ENCODE measurements at regions not wholly inside any gene's neighbourhood (a gene's known extent, or its start where the extent isn't known, plus 50 kb on each side); places are given as distances from the start of the nearest gene placed in this dataset.
"Not testable (repeated sequence)": the region's sequence is repeated elsewhere in the genome, so short reads cannot be mapped to it uniquely, and the experiment has no call there.

DNA sequence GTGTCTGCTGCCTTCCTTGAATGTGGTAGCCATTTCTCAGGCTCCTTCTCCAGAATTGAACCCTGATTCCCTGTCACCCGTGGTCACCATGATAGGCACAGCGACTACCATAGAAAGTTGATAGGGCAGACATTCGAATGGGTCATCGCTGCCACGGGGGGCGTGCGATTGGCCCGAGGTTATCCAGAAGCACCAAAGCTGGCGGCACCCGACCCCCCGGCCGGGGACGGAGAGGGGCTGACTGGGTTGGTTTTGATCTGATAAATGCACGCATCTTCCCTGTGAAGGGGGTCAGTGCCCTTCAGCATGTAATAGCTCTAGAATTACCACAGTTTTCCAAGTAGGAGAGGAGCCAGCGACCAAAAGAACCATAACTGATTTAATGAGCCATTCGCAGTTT is 94.0 kb upstream of the ANKRD30BL start:
- H3K9me3 Mint-ChIP-seq = peaks cover 7% of the 10 kb centered on the region
- no peak for ATAC-seq (ENCODE audit: low read depth)
- intact Hi-C loops (cut with micrococcal nuclease) = no loop called here
- H3K27me3 Mint-ChIP-seq = peaks cover 8% of the 10 kb centered on the region
- H3K4me1 Mint-ChIP-seq = no peaks in the 10 kb centered on the region
- DNase-seq = no peak
- CTCF ChIA-PET = no interaction called here
- TF ChIP-seq CTCF (IDR thresholded peaks at IDR 0.05) = no peak
- no peak overlapping the region for H3K27ac Mint-ChIP-seq
- POLR2A ChIA-PET = no interaction called here
- no peak overlapping the region for H3K4me3 Mint-ChIP-seq
- no peaks in the 10 kb centered on the region for H3K36me3 Mint-ChIP-seq (ENCODE audit: low read depth)

- Mint-ChIP-seq H3K4me1 (no peaks in the 10 kb centered on the region), H3K4me3 (no peak overlapping the region), H3K9me3 (peaks cover 7% of the 10 kb centered on the region), H3K27me3 (peaks cover 8% of the 10 kb centered on the region), H3K36me3 (ENCODE audit: low read depth) (no peaks in the 10 kb centered on the region), H3K27ac (no peak overlapping the region)
- CTCF ChIA-PET = no interaction called here
- ATAC-seq (ENCODE audit: low read depth) (no peak), DNase-seq (no peak)
- POLR2A ChIA-PET = no interaction called here
- TF ChIP-seq CTCF (IDR thresholded peaks at IDR 0.05) = no peak
- intact Hi-C loops (cut with micrococcal nuclease) = no loop called here
These were observed 94.6 kb upstream of the ANKRD30BL start for GRCh38 chr2:132256251-132256902.

GRCh38 chr2:132256903-132257300 is 95.2 kb upstream of the ANKRD30BL start:
- intact Hi-C loops (cut with micrococcal nuclease); H3K4me3 Mint-ChIP-seq; DNase-seq; H3K4me1 Mint-ChIP-seq; H3K27me3 Mint-ChIP-seq; H3K9me3 Mint-ChIP-seq; H3K36me3 Mint-ChIP-seq (ENCODE audit: low read depth); H3K27ac Mint-ChIP-seq; ATAC-seq (ENCODE audit: low read depth); CTCF ChIA-PET; POLR2A ChIA-PET: not testable (repeated sequence)

DNA sequence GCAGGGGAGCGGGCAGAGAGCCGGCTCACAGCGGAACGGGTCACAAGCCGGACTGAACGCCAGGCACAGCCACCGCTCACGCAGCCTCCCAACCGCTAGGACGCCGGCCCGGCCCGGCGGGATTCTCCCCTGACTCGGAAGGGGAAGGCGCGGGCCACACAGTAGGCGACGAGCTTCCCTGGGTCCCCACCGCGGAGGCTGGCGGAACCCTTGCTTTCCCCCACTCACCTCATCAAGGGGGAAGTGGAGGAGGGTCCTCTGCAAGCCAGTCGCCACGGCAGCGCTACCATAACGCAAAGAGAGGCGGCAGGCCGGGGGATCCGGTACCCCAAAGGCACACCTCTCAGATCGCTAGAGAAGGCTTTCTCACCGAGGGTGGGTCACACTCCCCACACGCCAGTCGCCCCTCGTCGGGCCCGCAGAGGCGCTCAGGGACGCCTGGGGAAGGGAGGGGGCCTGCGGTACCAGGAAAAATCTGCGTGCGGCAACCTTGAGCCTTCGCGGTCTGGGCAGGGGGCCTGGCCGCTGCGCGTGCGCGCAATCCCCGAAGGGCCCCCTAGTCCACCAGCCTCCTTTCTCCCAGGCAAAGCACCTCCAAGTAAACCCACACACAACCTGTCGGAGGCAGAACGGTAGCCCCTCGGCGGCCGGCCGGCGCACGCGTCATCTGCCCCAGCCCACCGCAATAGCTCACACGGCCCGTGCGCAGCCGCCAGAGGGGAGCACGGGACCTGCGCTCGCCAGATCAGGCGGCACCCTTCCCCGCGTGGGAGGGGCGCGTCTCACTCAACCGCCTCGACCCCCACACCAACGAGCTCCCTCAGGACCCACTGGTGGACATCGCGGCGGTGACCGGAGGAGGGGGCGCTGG is 95.8 kb upstream of the ANKRD30BL start:
- CTCF ChIA-PET; ATAC-seq (ENCODE audit: low read depth); H3K9me3 Mint-ChIP-seq; H3K4me3 Mint-ChIP-seq; H3K4me1 Mint-ChIP-seq; DNase-seq; H3K27me3 Mint-ChIP-seq; POLR2A ChIA-PET; H3K27ac Mint-ChIP-seq; H3K36me3 Mint-ChIP-seq (ENCODE audit: low read depth); intact Hi-C loops (cut with micrococcal nuclease): not testable (repeated sequence)

GRCh38 chr2:132259276-132259675 is 97.5 kb upstream of the ANKRD30BL start:
- ATAC-seq (ENCODE audit: low read depth); intact Hi-C loops (cut with micrococcal nuclease); DNase-seq; H3K27me3 Mint-ChIP-seq; H3K9me3 Mint-ChIP-seq; CTCF ChIA-PET; POLR2A ChIA-PET; H3K36me3 Mint-ChIP-seq (ENCODE audit: low read depth); H3K4me3 Mint-ChIP-seq; H3K4me1 Mint-ChIP-seq; H3K27ac Mint-ChIP-seq: not testable (repeated sequence)

DNA sequence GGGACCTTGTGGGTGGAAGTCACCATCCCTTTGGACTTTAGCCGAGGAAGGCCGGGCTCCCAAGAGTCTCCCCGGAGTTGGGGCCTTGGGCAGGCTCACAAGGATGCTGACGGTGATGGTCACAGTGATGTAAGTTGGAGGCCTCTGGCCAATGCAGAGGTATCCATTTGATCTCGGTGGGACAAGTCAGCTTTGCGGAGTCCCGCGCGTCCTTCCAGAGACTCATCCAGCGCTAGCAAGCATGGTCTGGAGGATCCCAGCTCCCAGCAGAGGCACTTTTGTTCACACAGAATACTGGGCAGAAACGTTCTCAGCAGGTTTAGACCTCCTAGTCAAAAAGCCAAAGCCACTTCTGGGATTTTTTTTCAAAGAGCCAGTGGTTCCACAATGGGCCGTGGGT is 103.8 kb upstream of the ANKRD30BL start:
- DNase-seq; H3K4me1 Mint-ChIP-seq; POLR2A ChIA-PET; H3K27me3 Mint-ChIP-seq; CTCF ChIA-PET; ATAC-seq (ENCODE audit: low read depth); H3K36me3 Mint-ChIP-seq (ENCODE audit: low read depth); H3K4me3 Mint-ChIP-seq; H3K27ac Mint-ChIP-seq; H3K9me3 Mint-ChIP-seq: not testable (repeated sequence)
- intact Hi-C loops (cut with micrococcal nuclease) = loop anchor here (5.0 to 10.0 kb wide), 2 partner anchors 909 to 1577 kb away; no protein-coding TSS in a partner anchor

- no peak overlapping the region for H3K4me3 Mint-ChIP-seq
- no peak for DNase-seq
- no peaks in the 10 kb centered on the region for H3K9me3 Mint-ChIP-seq
- POLR2A ChIA-PET = no interaction called here
- peaks cover 3% of the 10 kb centered on the region for H3K4me1 Mint-ChIP-seq
- H3K27me3 Mint-ChIP-seq = peaks cover 3% of the 10 kb centered on the region
- H3K36me3 Mint-ChIP-seq (ENCODE audit: low read depth) = no peaks in the 10 kb centered on the region
- no peak overlapping the region for H3K27ac Mint-ChIP-seq
- CTCF ChIA-PET = no interaction called here
- intact Hi-C loops (cut with micrococcal nuclease) = loop anchor here (5.0 to 10.0 kb wide), 2 partner anchors 908 to 1575 kb away; no protein-coding TSS in a partner anchor
- ATAC-seq (ENCODE audit: low read depth) = no peak
- no peak for TF ChIP-seq CTCF (IDR thresholded peaks at IDR 0.05)
These were observed 105.3 kb upstream of the ANKRD30BL start for GRCh38 chr2:132267105-132267497.

DNA sequence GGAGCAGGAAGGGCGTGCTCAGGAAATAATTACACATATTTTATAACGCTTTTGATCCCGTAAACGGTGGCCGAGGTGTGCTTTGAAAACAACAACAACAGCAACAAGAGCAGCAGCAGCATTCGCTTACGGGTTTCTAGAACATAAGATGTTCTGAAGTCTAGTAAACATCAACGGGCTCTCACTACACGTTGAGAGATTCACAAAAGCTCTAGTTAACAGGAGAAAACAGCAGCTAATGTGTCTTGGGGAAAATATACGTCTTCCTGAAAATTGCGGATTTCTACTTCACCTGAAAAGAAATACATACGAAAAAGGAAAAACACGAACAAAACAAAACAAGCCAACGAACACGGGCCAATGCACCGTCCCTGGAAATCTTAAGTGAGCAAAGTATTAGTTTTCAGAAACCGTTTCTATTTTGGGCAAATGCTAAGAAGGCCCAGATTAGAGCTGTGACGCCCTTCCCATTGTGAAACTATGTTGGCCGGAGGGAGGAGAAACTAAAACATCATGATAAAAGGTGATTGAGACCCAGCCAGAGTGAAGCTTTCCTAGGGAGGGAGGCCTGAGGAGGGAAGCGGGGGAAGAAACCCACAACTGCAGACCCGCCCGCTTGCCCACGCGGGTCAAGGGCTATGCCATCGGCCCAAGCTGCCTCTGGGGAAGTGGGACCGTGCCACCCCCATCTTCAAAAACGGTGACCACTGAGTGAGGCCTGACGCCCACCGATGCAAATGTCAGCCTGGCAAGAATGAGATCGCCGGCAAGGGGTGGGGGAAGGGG is 105.9 kb upstream of the ANKRD30BL start:
- ATAC-seq (ENCODE audit: low read depth); H3K27ac Mint-ChIP-seq; H3K36me3 Mint-ChIP-seq (ENCODE audit: low read depth); DNase-seq; POLR2A ChIA-PET; H3K4me3 Mint-ChIP-seq; H3K27me3 Mint-ChIP-seq; H3K9me3 Mint-ChIP-seq; H3K4me1 Mint-ChIP-seq: not testable (repeated sequence)
- intact Hi-C loops (cut with micrococcal nuclease) = loop anchor here (5.0 to 10.0 kb wide), 2 partner anchors 907 to 1575 kb away; no protein-coding TSS in a partner anchor
- CTCF ChIA-PET = interaction anchor here (1.4 kb wide), 1 partner anchor 1577 kb away, joined by 3 read pairs; no protein-coding TSS in a partner anchor
